22Rv1 (cell line): ENCODE measurements at regions not wholly inside any gene's neighbourhood (a gene's known extent, or its start where the extent isn't known, plus 50 kb on each side); places are given as distances from the start of the nearest gene placed in this dataset.

Source experiments
- CTCF ChIP-seq: fragments of 450-650 bp; IDR thresholded peaks from 2 replicates; pipeline ENCODE4 v1.5.1; 2017; ENCODE audit warnings: mild to moderate bottlenecking
- ZFX ChIP-seq: fragments of 450-650 bp; IDR thresholded peaks from 2 replicates; pipeline ENCODE4 v1.6.1; 2017; ENCODE audit warnings: antibody characterized with exemption, borderline replicate concordance

GRCh38 chr17:53061446-53061845, 761.3 kb upstream of the KIF2B start:
- TF ChIP-seq CTCF (no peak), ZFX (no peak)
